ENCODE measurements at regions not wholly inside any gene's neighbourhood (a gene's known extent, or its start where the extent isn't known, plus 50 kb on each side); places are given as distances from the start of the nearest gene placed in this dataset.

- Histone ChIP-seq H3K4me3 (no peak overlapping the region), H3K9me3 (ENCODE audit: low read depth) (no peaks in the 10 kb centered on the region), H3K4me1 (ENCODE audit: insufficient read depth) (no peaks in the 10 kb centered on the region), H3K4me2 (no peak overlapping the region), H3K27ac (no peak overlapping the region), H3K9me2 (replicated peaks; ENCODE audit: insufficient read depth) (no peaks in the 10 kb centered on the region), H4K20me1 (ENCODE audit: insufficient read depth, poor library complexity, severe bottlenecking) (no peaks in the 10 kb centered on the region), H3K36me3 (replicated peaks; ENCODE audit: insufficient read depth, low read depth) (no peaks in the 10 kb centered on the region), H3K79me2 (no peaks in the 10 kb centered on the region), H3K27me3 (no peaks in the 10 kb centered on the region), H2AFZ (no peak overlapping the region)
- no peak for DNase-seq (ENCODE audit: low spot score)
- no peak for TF ChIP-seq EZH2phosphoT487 (IDR thresholded peaks at IDR 0.05; ENCODE audit: low read depth, severe bottlenecking, unreplicated experiment)
- TF ChIP-seq CTCF (IDR thresholded peaks at IDR 0.05; ENCODE audit: poor library complexity), result no peak
- TF ChIP-seq EZH2 (IDR thresholded peaks at IDR 0.05; ENCODE audit: borderline replicate concordance), result no peak
- WGBS (ENCODE audit: low lambda C conversion rate, missing lambda C conversion rate), result 77% methylated on average over 2 of the region's 2 CpGs
Measured at GRCh38 chr19:32258167-32258566, 87.2 kb upstream of the ZNF507 start.

- Histone ChIP-seq H3K9me2 (replicated peaks; ENCODE audit: insufficient read depth) (no peaks in the 10 kb centered on the region), H2AFZ (no peak overlapping the region), H3K4me3 (no peak overlapping the region), H3K9me3 (ENCODE audit: low read depth) (no peaks in the 10 kb centered on the region), H3K4me2 (no peak overlapping the region), H3K36me3 (replicated peaks; ENCODE audit: insufficient read depth, low read depth) (no peaks in the 10 kb centered on the region), H4K20me1 (ENCODE audit: insufficient read depth, poor library complexity, severe bottlenecking) (no peaks in the 10 kb centered on the region), H3K79me2 (no peaks in the 10 kb centered on the region), H3K27ac (no peak overlapping the region), H3K27me3 (no peaks in the 10 kb centered on the region), H3K4me1 (ENCODE audit: insufficient read depth) (no peaks in the 10 kb centered on the region)
- no peak for TF ChIP-seq EZH2phosphoT487 (IDR thresholded peaks at IDR 0.05; ENCODE audit: low read depth, severe bottlenecking, unreplicated experiment)
- TF ChIP-seq CTCF (IDR thresholded peaks at IDR 0.05; ENCODE audit: poor library complexity), result no peak
- no peak for TF ChIP-seq EZH2 (IDR thresholded peaks at IDR 0.05; ENCODE audit: borderline replicate concordance)
- DNase-seq (ENCODE audit: low spot score), result no peak
- 85% methylated on average over 7 of the region's 7 CpGs for WGBS (ENCODE audit: low lambda C conversion rate, missing lambda C conversion rate)
Measured at GRCh38 chr19:32264568-32264967, 80.8 kb upstream of the ZNF507 start.

- H3K9me2 ChIP-seq (replicated peaks; ENCODE audit: insufficient read depth), result no peaks in the 10 kb centered on the region
- no peaks in the 10 kb centered on the region for H3K9me3 ChIP-seq (ENCODE audit: low read depth)
- H3K4me3 ChIP-seq, result no peak overlapping the region
- H3K36me3 ChIP-seq (replicated peaks; ENCODE audit: insufficient read depth, low read depth), result no peaks in the 10 kb centered on the region
- H4K20me1 ChIP-seq (ENCODE audit: insufficient read depth, poor library complexity, severe bottlenecking), result no peaks in the 10 kb centered on the region
- H3K79me2 ChIP-seq, result no peaks in the 10 kb centered on the region
- no peak overlapping the region for H2AFZ ChIP-seq
- no peaks in the 10 kb centered on the region for H3K4me1 ChIP-seq (ENCODE audit: insufficient read depth)
- DNase-seq (ENCODE audit: low spot score), result no peak
- no peak overlapping the region for H3K27ac ChIP-seq
- no peak overlapping the region for H3K4me2 ChIP-seq
- WGBS (ENCODE audit: low lambda C conversion rate, missing lambda C conversion rate), result 38% methylated on average over 5 of the region's 5 CpGs
- no peak for TF ChIP-seq CTCF (IDR thresholded peaks at IDR 0.05; ENCODE audit: poor library complexity)
- no peak for TF ChIP-seq EZH2phosphoT487 (IDR thresholded peaks at IDR 0.05; ENCODE audit: low read depth, severe bottlenecking, unreplicated experiment)
- TF ChIP-seq EZH2 (IDR thresholded peaks at IDR 0.05; ENCODE audit: borderline replicate concordance), result no peak
- no peaks in the 10 kb centered on the region for H3K27me3 ChIP-seq
Measured at GRCh38 chr19:32265995-32266394, 79.4 kb upstream of the ZNF507 start.

GRCh38 chr19:32266460-32266859 lies 79.0 kb upstream of the ZNF507 start:
- H3K9me3 ChIP-seq (ENCODE audit: low read depth), result no peaks in the 10 kb centered on the region
- no peaks in the 10 kb centered on the region for H4K20me1 ChIP-seq (ENCODE audit: insufficient read depth, poor library complexity, severe bottlenecking)
- H3K9me2 ChIP-seq (replicated peaks; ENCODE audit: insufficient read depth), result no peaks in the 10 kb centered on the region

More at GRCh38 chr19:32266460-32266859, 79.0 kb upstream of the ZNF507 start:
- Histone ChIP-seq H2AFZ (no peak overlapping the region), H3K4me2 (no peak overlapping the region), H3K4me1 (ENCODE audit: insufficient read depth) (no peaks in the 10 kb centered on the region), H3K79me2 (no peaks in the 10 kb centered on the region), H3K27ac (no peak overlapping the region), H3K27me3 (no peaks in the 10 kb centered on the region), H3K36me3 (replicated peaks; ENCODE audit: insufficient read depth, low read depth) (no peaks in the 10 kb centered on the region), H3K4me3 (no peak overlapping the region)
- WGBS (ENCODE audit: low lambda C conversion rate, missing lambda C conversion rate), result 71% methylated on average over 5 of the region's 5 CpGs
- no peak for TF ChIP-seq EZH2 (IDR thresholded peaks at IDR 0.05; ENCODE audit: borderline replicate concordance)
- no peak for TF ChIP-seq EZH2phosphoT487 (IDR thresholded peaks at IDR 0.05; ENCODE audit: low read depth, severe bottlenecking, unreplicated experiment)
- no peak for TF ChIP-seq CTCF (IDR thresholded peaks at IDR 0.05; ENCODE audit: poor library complexity)
- DNase-seq (ENCODE audit: low spot score), result no peak
